HepG2 (cell line): ENCODE measurements at regions not wholly inside any gene's neighbourhood (a gene's known extent, or its start where the extent isn't known, plus 50 kb on each side); places are given as distances from the start of the nearest gene placed in this dataset.

Experiments used
- AKNA ChIP-seq: sonication (generic); formaldehyde crosslinking; IDR thresholded peaks from 2 replicates; pipeline ENCODE4 v1.4.0; 2020; ENCODE audit warnings: missing genetic modification reagents, borderline replicate concordance
- CREM ChIP-seq, 2 experiments: sonication (generic) in 1 of 2; formaldehyde crosslinking in 1 of 2; IDR thresholded peaks; 2 replicates each; pipeline versions ENCODE4 v1.4.0 to v1.6.1; 2016 to 2020; ENCODE audit warnings: antibody characterized with exemption in 1 of 2, mild to moderate bottlenecking in 1 of 2, missing genetic modification reagents in 1 of 2
- FOXC1 ChIP-seq: sonication (generic); formaldehyde crosslinking; IDR thresholded peaks from 2 replicates; pipeline ENCODE4 v1.8.0; 2022; ENCODE audit warnings: mild to moderate bottlenecking, missing genetic modification reagents, borderline replicate concordance
- GATA4 ChIP-seq: sonication (generic); IDR thresholded peaks from 2 replicates; pipeline ENCODE4 v1.6.1; 2016; ENCODE audit warnings: antibody characterized with exemption, low read depth, borderline replicate concordance
- JUN ChIP-seq: sonication (generic); formaldehyde crosslinking; IDR thresholded peaks from 2 replicates; pipeline ENCODE4 v1.4.0; 2020; ENCODE audit warnings: mild to moderate bottlenecking, missing genetic modification reagents
- KDM6A ChIP-seq: IDR thresholded peaks from 2 replicates; pipeline ENCODE4 v1.6.1; 2016; ENCODE audit warnings: low read depth
- KLF16 ChIP-seq, 2 experiments: sonication (generic) in 1 of 2; formaldehyde crosslinking in 1 of 2; IDR thresholded peaks; 2 replicates each; pipeline versions ENCODE4 v1.6.1 to v1.8.0; 2016 to 2023; ENCODE audit warnings: missing genetic modification reagents in 2 of 2, missing compliant biosample characterization in 1 of 2
- MXI1 ChIP-seq: IDR thresholded peaks from 3 replicates; pipeline ENCODE4 v1.6.1; 2012; ENCODE audit warnings: low read depth, low read length, inconsistent platforms, borderline replicate concordance
- MYC ChIP-seq: sonication (generic); formaldehyde crosslinking; IDR thresholded peaks from 2 replicates; pipeline ENCODE4 v1.9.0; 2021; ENCODE audit warnings: missing genetic modification reagents, borderline replicate concordance
- PBX3 ChIP-seq: sonication (generic); formaldehyde crosslinking; IDR thresholded peaks from 2 replicates; pipeline ENCODE4 v1.8.1; 2023; ENCODE audit warnings: missing genetic modification reagents, inconsistent platforms, borderline replicate concordance
- RCOR2 ChIP-seq: IDR thresholded peaks from 2 replicates; pipeline ENCODE4 v1.6.1; 2016; ENCODE audit warnings: missing biosample characterization, missing genetic modification reagents
- RNF219 ChIP-seq: sonication (generic); formaldehyde crosslinking; IDR thresholded peaks from 2 replicates; pipeline ENCODE4 v1.5.0; 2020; ENCODE audit warnings: mild to moderate bottlenecking, missing genetic modification reagents
- SMARCC2 ChIP-seq: fragments of 450-650 bp; IDR thresholded peaks from 2 replicates; pipeline ENCODE4 v1.6.1; 2017; ENCODE audit warnings: antibody characterized with exemption, mild to moderate bottlenecking
- SOX6 ChIP-seq, 2 experiments: fragments of 450-650 bp in 1 of 2; sonication (generic) in 1 of 2; formaldehyde crosslinking in 1 of 2; IDR thresholded peaks; 2 replicates each; pipeline versions ENCODE4 v1.4.0 to v1.6.1; 2017 to 2020; ENCODE audit warnings: antibody characterized with exemption in 1 of 2, mild to moderate bottlenecking in 1 of 2, missing genetic modification reagents in 1 of 2
- THYN1 ChIP-seq: sonication (generic); formaldehyde crosslinking; IDR thresholded peaks from 2 replicates; pipeline ENCODE4 v1.8.1; 2023; ENCODE audit warnings: low read depth, mild to moderate bottlenecking, moderate library complexity, missing genetic modification reagents, borderline replicate concordance
- TOE1 ChIP-seq: sonication (generic); formaldehyde crosslinking; IDR thresholded peaks from 2 replicates; pipeline ENCODE4 v1.4.0; 2020; ENCODE audit warnings: mild to moderate bottlenecking, missing genetic modification reagents
- ZBTB21 ChIP-seq: sonication (generic); formaldehyde crosslinking; IDR thresholded peaks from 2 replicates; pipeline ENCODE4 v1.4.0; 2020; ENCODE audit warnings: missing genetic modification reagents
- ZNF510 ChIP-seq: sonication (generic); formaldehyde crosslinking; IDR thresholded peaks from 2 replicates; pipeline ENCODE4 v1.4.0; 2020; ENCODE audit warnings: low read depth, mild to moderate bottlenecking, missing genetic modification reagents
- ZNF562 ChIP-seq: sonication (generic); formaldehyde crosslinking; IDR thresholded peaks from 2 replicates; pipeline ENCODE4 v1.8.0; 2022; ENCODE audit warnings: missing genetic modification reagents, borderline replicate concordance
- ZNF567 ChIP-seq: sonication (generic); formaldehyde crosslinking; IDR thresholded peaks from 2 replicates; pipeline ENCODE4 v1.8.1; 2023; ENCODE audit warnings: mild to moderate bottlenecking, missing genetic modification reagents, borderline replicate concordance

GRCh38 chr16:50467943-50468748, 80.0 kb upstream of the NKD1 start (continued):
- no peak for TF ChIP-seq ZNF562 (CRISPR knock-in tag)
- no peak for TF ChIP-seq SMARCC2
- TF ChIP-seq KDM6A: peak; percentile 65; the same call in 1 of the 2 replicates
- no peak for TF ChIP-seq ZNF567 (CRISPR knock-in tag)
- peak; percentile 82 for TF ChIP-seq MYC
- TF ChIP-seq THYN1: no peak
- no peak for TF ChIP-seq SOX6 (IDR thresholded peaks at IDR 0.05)
- peak; percentile 70 for TF ChIP-seq SOX6 (CRISPR knock-in tag; IDR thresholded peaks at IDR 0.05)
- TF ChIP-seq PBX3 (CRISPR knock-in tag): no peak; the same call in 1 of the 2 replicates
- TF ChIP-seq JUN (CRISPR knock-in tag): no peak
- peak; percentile 77; the same call in 1 of the 2 replicates for TF ChIP-seq RNF219
- peak; percentile 84; the same call in 1 of the 2 replicates for TF ChIP-seq GATA4
- peak; percentile 62 for TF ChIP-seq FOXC1 (CRISPR knock-in tag)
- TF ChIP-seq RCOR2: peak; percentile 91
- peak; percentile 52; the same call in 1 of the 3 replicates for TF ChIP-seq MXI1
- TF ChIP-seq ZBTB21: 0 out of 2 replicates have a peak, but pooled peaks have one; percentile 28
- TF ChIP-seq ZNF510: no peak
- TF ChIP-seq TOE1 (CRISPR knock-in tag): no peak
- TF ChIP-seq AKNA (CRISPR knock-in tag): no peak
- TF ChIP-seq CREM (IDR thresholded peaks at IDR 0.05): peak; percentile 81
- no peak for TF ChIP-seq CREM (CRISPR knock-in tag; IDR thresholded peaks at IDR 0.05)
- peak in 1 of 2 experiments; percentile 39; a peak in 1 of 4 replicates for TF ChIP-seq KLF16 (CRISPR knock-in tag; IDR thresholded peaks at IDR 0.05)
